Mesothelial cell of epicardium (in vitro differentiated cells): ENCODE measurements at regions not wholly inside any gene's neighbourhood (a gene's known extent, or its start where the extent isn't known, plus 50 kb on each side); places are given as distances from the start of the nearest gene placed in this dataset.
"Not testable (repeated sequence)": the region's sequence is repeated elsewhere in the genome, so short reads cannot be mapped to it uniquely, and the experiment has no call there.

Source experiments
- DNase-seq, 2 experiments: peaks; one replicate each; pipeline ENCODE4 v3.0.0; 2021; ENCODE audit warnings: low spot score in 2 of 2; ENCODE audit not compliant: unreplicated experiment in 2 of 2
- H3K27ac Mint-ChIP-seq: 2 replicates; pipeline ENCODE4 v1.8.0; 2021; ENCODE audit warnings: mixed read lengths
- H3K27me3 Mint-ChIP-seq: 2 replicates; pipeline ENCODE4 v1.8.0; 2021; ENCODE audit warnings: low read depth, mixed read lengths
- H3K36me3 Mint-ChIP-seq: 2 replicates; pipeline ENCODE4 v1.8.0; 2021; ENCODE audit warnings: mixed read lengths
- H3K4me1 Mint-ChIP-seq: 2 replicates; pipeline ENCODE4 v1.8.0; 2021; ENCODE audit warnings: mixed read lengths
- H3K4me3 Mint-ChIP-seq: 2 replicates; pipeline ENCODE4 v1.8.0; 2021; ENCODE audit warnings: mild to moderate bottlenecking, moderate library complexity, mixed read lengths
- H3K9me3 Mint-ChIP-seq: 2 replicates; pipeline ENCODE4 v1.8.0; 2021; ENCODE audit warnings: mixed read lengths
- CTCF ChIP-seq: fragments of 200-600 bp; sonication (generic); IDR thresholded peaks from one replicate; pipeline ENCODE4 v1.5.0; 2021; ENCODE audit warnings: antibody characterized with exemption; ENCODE audit not compliant: unreplicated experiment

GRCh38 chr11:134725211-134725610, 313.2 kb upstream of the B3GAT1 start:
- no peak overlapping the region for H3K27ac Mint-ChIP-seq
- peaks cover 15% of the 10 kb centered on the region for H3K27me3 Mint-ChIP-seq
- no peaks in the 10 kb centered on the region for H3K36me3 Mint-ChIP-seq
- no peak for TF ChIP-seq CTCF
- DNase-seq = no peak
- no peaks in the 10 kb centered on the region for H3K9me3 Mint-ChIP-seq
- peaks cover 14% of the 10 kb centered on the region for H3K4me1 Mint-ChIP-seq
- H3K4me3 Mint-ChIP-seq = no peak overlapping the region

GRCh38 chr11:134724779-134725140, 312.7 kb upstream of the B3GAT1 start:
- Mint-ChIP-seq H3K27ac (no peak overlapping the region), H3K27me3 (peaks cover 15% of the 10 kb centered on the region), H3K4me1 (peaks cover 12% of the 10 kb centered on the region), H3K36me3 (no peaks in the 10 kb centered on the region), H3K9me3 (no peaks in the 10 kb centered on the region), H3K4me3 (no peak overlapping the region)
- DNase-seq = no peak
- TF ChIP-seq CTCF = no peak

- no peak for TF ChIP-seq CTCF
- DNase-seq = no peak
- H3K9me3 Mint-ChIP-seq = no peaks in the 10 kb centered on the region
- peaks cover 15% of the 10 kb centered on the region for H3K27me3 Mint-ChIP-seq
- H3K4me3 Mint-ChIP-seq = no peak overlapping the region
- H3K27ac Mint-ChIP-seq = no peak overlapping the region
- no peaks in the 10 kb centered on the region for H3K36me3 Mint-ChIP-seq
- peaks cover 12% of the 10 kb centered on the region for H3K4me1 Mint-ChIP-seq
Measured at GRCh38 chr11:134724106-134724778, 312.2 kb upstream of the B3GAT1 start.

- DNase-seq, H3K4me3 Mint-ChIP-seq, H3K4me1 Mint-ChIP-seq, H3K36me3 Mint-ChIP-seq, H3K9me3 Mint-ChIP-seq, H3K27ac Mint-ChIP-seq: not testable (repeated sequence)
- peaks cover 21% of the 10 kb centered on the region for H3K27me3 Mint-ChIP-seq
Measured at GRCh38 chr11:134720691-134721070, 308.6 kb upstream of the B3GAT1 start.

GRCh38 chr11:134719940-134720690, 308.1 kb upstream of the B3GAT1 start:
- DNase-seq, H3K4me3 Mint-ChIP-seq, H3K4me1 Mint-ChIP-seq, H3K27ac Mint-ChIP-seq, H3K9me3 Mint-ChIP-seq, H3K36me3 Mint-ChIP-seq: not testable (repeated sequence)
- H3K27me3 Mint-ChIP-seq = peaks cover 22% of the 10 kb centered on the region

GRCh38 chr11:134719397-134719796, 307.4 kb upstream of the B3GAT1 start:
- Mint-ChIP-seq H3K9me3 (no peaks in the 10 kb centered on the region), H3K36me3 (no peaks in the 10 kb centered on the region), H3K27ac (no peak overlapping the region), H3K27me3 (peaks cover 22% of the 10 kb centered on the region), H3K4me1 (peaks cover 9% of the 10 kb centered on the region), H3K4me3 (no peak overlapping the region)
- DNase-seq = no peak
- no peak for TF ChIP-seq CTCF
